HEK293 (cell line): ENCODE measurements at regions not wholly inside any gene's neighbourhood (a gene's known extent, or its start where the extent isn't known, plus 50 kb on each side); places are given as distances from the start of the nearest gene placed in this dataset.

Experiments
- CTCF ChIA-PET: fragments of 350-600 bp; formaldehyde crosslinking; extraction: SDS; loops from one replicate; lab custom pipeline; 2021; ENCODE audit warnings: antibody characterized with exemption; lab: Yijun Ruan, JAX
- POLR2A ChIA-PET: fragments of 300-600 bp; formaldehyde crosslinking; extraction: SDS; loops from one replicate; lab custom pipeline; 2020; ENCODE audit warnings: antibody characterized with exemption, inconsistent platforms; lab: Yijun Ruan, JAX
- H3K27ac ChIP-seq: fragments of 200-500 bp; sonication (Bioruptor generic); 2 replicates; pipeline ENCODE4 v1.5.1; 2014; ENCODE audit warnings: low read depth, low read length, control low read depth, inconsistent platforms; ENCODE audit errors: extremely low read depth
- H3K36me3 ChIP-seq, 2 experiments: fragments of 200-500 bp in 1 of 2; sonication (Bioruptor generic) in 1 of 2; 1 replicate in 1 of 2; 2 replicates in 1 of 2; pipeline ENCODE4 v1.5.1; 2014 to 2017; ENCODE audit warnings: inconsistent platforms in 2 of 2, low read length in 2 of 2; ENCODE audit not compliant: control insufficient read depth in 2 of 2, insufficient read depth in 1 of 2
- H3K4me1 ChIP-seq: fragments of 200-500 bp; sonication (Bioruptor generic); 2 replicates; pipeline ENCODE4 v1.5.1; 2014; ENCODE audit warnings: mild to moderate bottlenecking, low read length, inconsistent platforms; ENCODE audit not compliant: control insufficient read depth, insufficient read depth
- H3K4me3 ChIP-seq: 2 replicates; pipeline ENCODE4 v1.5.1; 2011; ENCODE audit warnings: low read depth, mild to moderate bottlenecking, control low read depth, low read length, moderate library complexity
- H3K9me3 ChIP-seq: fragments of 200-500 bp; sonication (Bioruptor generic); 2 replicates; pipeline ENCODE4 v1.5.1; 2014; ENCODE audit warnings: low read depth, low read length, inconsistent platforms; ENCODE audit not compliant: control insufficient read depth, insufficient read depth
- YY2 ChIP-seq: fragments of 450-650 bp; formaldehyde crosslinking; IDR thresholded peaks from 2 replicates; pipeline ENCODE4 v1.5.1; 2016; ENCODE audit warnings: missing biosample characterization, missing genetic modification characterization
- ZBTB8A ChIP-seq: fragments of 450-650 bp; formaldehyde crosslinking; IDR thresholded peaks from 2 replicates; pipeline ENCODE4 v1.5.1; 2016; ENCODE audit warnings: missing biosample characterization, missing genetic modification characterization
- ZNF248 ChIP-seq: fragments of 450-650 bp; formaldehyde crosslinking; IDR thresholded peaks from 2 replicates; pipeline ENCODE4 v1.5.1; 2017; ENCODE audit warnings: missing biosample characterization, missing genetic modification characterization
- ZNF354C ChIP-seq: fragments of 450-650 bp; formaldehyde crosslinking; IDR thresholded peaks from 2 replicates; pipeline ENCODE4 v1.5.1; 2016; ENCODE audit warnings: missing biosample characterization, missing genetic modification characterization, low read depth, borderline replicate concordance
- ZNF514 ChIP-seq: fragments of 450-650 bp; formaldehyde crosslinking; IDR thresholded peaks from 2 replicates; pipeline ENCODE4 v1.5.1; 2016; ENCODE audit warnings: missing biosample characterization, missing genetic modification characterization
- ZNF596 ChIP-seq: fragments of 450-650 bp; IDR thresholded peaks from 2 replicates; pipeline ENCODE4 v1.5.0; 2018; ENCODE audit warnings: missing biosample characterization, mild to moderate bottlenecking, missing genetic modification characterization, moderate library complexity
- ZNF610 ChIP-seq: fragments of 450-650 bp; formaldehyde crosslinking; IDR thresholded peaks from 2 replicates; pipeline ENCODE4 v1.5.1; 2016; ENCODE audit warnings: missing biosample characterization, missing genetic modification characterization, borderline replicate concordance
- ZNF621 ChIP-seq: fragments of 450-650 bp; formaldehyde crosslinking; IDR thresholded peaks from 2 replicates; pipeline ENCODE4 v1.5.1; 2017; ENCODE audit warnings: missing biosample characterization, missing genetic modification characterization
- ZNF629 ChIP-seq: fragments of 450-650 bp; formaldehyde crosslinking; IDR thresholded peaks from 2 replicates; pipeline ENCODE4 v1.5.1; 2017; ENCODE audit warnings: missing biosample characterization, missing genetic modification characterization
- TF ChIP-seq, protein P1 (sequence below): fragments of 450-650 bp; formaldehyde crosslinking; IDR thresholded peaks from 2 replicates; pipeline ENCODE4 v1.5.1; 2016; ENCODE audit warnings: missing biosample characterization, missing genetic modification characterization
- TF ChIP-seq, protein P2 (sequence below): fragments of 450-650 bp; formaldehyde crosslinking; optimal IDR thresholded peaks from 2 replicates; pipeline ENCODE3; 2016; ENCODE audit warnings: missing biosample characterization, mild to moderate bottlenecking, missing genetic modification characterization
- TF ChIP-seq, protein P3 (sequence below): fragments of 450-650 bp; formaldehyde crosslinking; IDR thresholded peaks from 2 replicates; pipeline ENCODE4 v1.5.1; 2016; ENCODE audit warnings: missing biosample characterization, missing genetic modification characterization, borderline replicate concordance
- TF ChIP-seq, protein P4 (sequence below): fragments of 450-650 bp; formaldehyde crosslinking; IDR thresholded peaks from 2 replicates; pipeline ENCODE4 v1.5.1; 2016; ENCODE audit warnings: missing biosample characterization, missing genetic modification characterization
- TF ChIP-seq, protein P5 (sequence below): fragments of 450-650 bp; formaldehyde crosslinking; IDR thresholded peaks from 2 replicates; pipeline ENCODE4 v1.5.1; 2017; ENCODE audit warnings: missing biosample characterization, missing genetic modification characterization
- TF ChIP-seq, protein P6 (sequence below): fragments of 450-650 bp; formaldehyde crosslinking; IDR thresholded peaks from 2 replicates; pipeline ENCODE4 v1.5.1; 2016; ENCODE audit warnings: missing biosample characterization, missing genetic modification characterization, low read depth
- TF ChIP-seq, protein P7 (sequence below): fragments of 450-650 bp; formaldehyde crosslinking; IDR thresholded peaks from 2 replicates; pipeline ENCODE4 v1.5.1; 2017; ENCODE audit warnings: missing biosample characterization, missing genetic modification characterization
- TF ChIP-seq, protein P8 (sequence below): fragments of 450-650 bp; formaldehyde crosslinking; IDR thresholded peaks from 2 replicates; pipeline ENCODE4; 2016; ENCODE audit warnings: missing biosample characterization, missing genetic modification characterization

DNA sequence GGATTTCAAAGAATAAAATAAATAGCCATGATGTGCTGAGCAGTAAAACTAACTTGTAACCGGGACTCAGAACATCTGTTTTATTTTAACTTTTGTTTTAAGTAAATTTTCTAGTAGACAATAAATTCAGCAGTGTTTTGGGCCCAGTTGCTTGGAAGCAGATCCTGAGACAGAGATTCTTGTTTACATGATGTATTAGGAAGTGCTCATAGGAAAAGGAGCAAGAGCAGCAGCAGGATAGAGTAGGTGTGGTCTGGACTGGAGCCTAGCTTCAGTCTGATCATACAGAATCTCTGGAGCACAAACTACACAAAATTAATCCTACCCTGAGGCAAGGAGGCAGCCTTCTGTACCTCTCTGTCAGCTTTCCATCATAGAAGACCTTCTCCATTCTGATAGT, 139.2 kb upstream of the CCNH start (continued):
- TF ChIP-seq, protein P1, sequence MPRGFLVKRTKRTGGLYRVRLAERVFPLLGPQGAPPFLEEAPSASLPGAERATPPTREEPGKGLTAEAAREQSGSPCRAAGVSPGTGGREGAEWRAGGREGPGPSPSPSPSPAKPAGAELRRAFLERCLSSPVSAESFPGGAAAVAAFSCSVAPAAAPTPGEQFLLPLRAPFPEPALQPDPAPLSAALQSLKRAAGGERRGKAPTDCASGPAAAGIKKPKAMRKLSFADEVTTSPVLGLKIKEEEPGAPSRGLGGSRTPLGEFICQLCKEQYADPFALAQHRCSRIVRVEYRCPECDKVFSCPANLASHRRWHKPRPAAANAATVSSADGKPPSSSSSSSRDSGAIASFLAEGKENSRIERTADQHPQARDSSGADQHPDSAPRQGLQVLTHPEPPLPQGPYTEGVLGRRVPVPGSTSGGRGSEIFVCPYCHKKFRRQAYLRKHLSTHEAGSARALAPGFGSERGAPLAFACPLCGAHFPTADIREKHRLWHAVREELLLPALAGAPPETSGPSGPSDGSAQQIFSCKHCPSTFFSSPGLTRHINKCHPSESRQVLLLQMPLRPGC, result no peak

DNA sequence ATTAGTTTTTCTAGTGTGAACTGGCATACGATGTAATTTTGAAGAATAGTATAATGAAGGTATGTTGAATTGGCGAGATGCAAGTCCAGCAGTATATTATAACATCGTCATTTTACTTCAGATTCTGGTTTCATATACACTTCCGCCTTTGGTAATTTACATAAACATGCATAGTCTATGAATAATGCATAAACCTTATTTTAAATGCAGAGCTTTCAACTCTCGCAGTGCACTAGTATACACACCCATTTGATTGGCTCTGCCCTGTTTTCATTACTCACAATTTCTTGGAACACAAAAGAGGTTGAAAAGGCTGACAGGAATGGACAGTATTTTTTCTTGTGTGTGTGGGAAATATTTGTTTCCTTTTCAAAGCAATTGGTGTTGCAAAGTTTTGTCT, 128.9 kb upstream of the CCNH start:
- no peaks in the 10 kb centered on the region for H3K9me3 ChIP-seq
- H3K4me1 ChIP-seq, result no peaks in the 10 kb centered on the region
- ChIA-PET CTCF (no interaction called here), POLR2A (no interaction called here)
- H3K27ac ChIP-seq, result no peak overlapping the region
- H3K36me3 ChIP-seq, result no peaks in the 10 kb centered on the region
- H3K4me3 ChIP-seq, result no peak overlapping the region
- no peak for TF ChIP-seq ZNF514 (tag by site-specific recombination)
- no peak for TF ChIP-seq YY2 (tag by site-specific recombination)
- TF ChIP-seq, protein P2, sequence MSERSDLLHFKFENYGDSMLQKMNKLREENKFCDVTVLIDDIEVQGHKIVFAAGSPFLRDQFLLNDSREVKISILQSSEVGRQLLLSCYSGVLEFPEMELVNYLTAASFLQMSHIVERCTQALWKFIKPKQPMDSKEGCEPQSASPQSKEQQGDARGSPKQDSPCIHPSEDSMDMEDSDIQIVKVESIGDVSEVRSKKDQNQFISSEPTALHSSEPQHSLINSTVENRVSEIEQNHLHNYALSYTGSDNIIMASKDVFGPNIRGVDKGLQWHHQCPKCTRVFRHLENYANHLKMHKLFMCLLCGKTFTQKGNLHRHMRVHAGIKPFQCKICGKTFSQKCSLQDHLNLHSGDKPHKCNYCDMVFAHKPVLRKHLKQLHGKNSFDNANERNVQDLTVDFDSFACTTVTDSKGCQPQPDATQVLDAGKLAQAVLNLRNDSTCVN (tag by site-specific recombination), result no peak
- no peak for TF ChIP-seq ZNF596 (tag by site-specific recombination)
- no peak for TF ChIP-seq ZNF629 (tag by site-specific recombination)
- TF ChIP-seq, protein P3, sequence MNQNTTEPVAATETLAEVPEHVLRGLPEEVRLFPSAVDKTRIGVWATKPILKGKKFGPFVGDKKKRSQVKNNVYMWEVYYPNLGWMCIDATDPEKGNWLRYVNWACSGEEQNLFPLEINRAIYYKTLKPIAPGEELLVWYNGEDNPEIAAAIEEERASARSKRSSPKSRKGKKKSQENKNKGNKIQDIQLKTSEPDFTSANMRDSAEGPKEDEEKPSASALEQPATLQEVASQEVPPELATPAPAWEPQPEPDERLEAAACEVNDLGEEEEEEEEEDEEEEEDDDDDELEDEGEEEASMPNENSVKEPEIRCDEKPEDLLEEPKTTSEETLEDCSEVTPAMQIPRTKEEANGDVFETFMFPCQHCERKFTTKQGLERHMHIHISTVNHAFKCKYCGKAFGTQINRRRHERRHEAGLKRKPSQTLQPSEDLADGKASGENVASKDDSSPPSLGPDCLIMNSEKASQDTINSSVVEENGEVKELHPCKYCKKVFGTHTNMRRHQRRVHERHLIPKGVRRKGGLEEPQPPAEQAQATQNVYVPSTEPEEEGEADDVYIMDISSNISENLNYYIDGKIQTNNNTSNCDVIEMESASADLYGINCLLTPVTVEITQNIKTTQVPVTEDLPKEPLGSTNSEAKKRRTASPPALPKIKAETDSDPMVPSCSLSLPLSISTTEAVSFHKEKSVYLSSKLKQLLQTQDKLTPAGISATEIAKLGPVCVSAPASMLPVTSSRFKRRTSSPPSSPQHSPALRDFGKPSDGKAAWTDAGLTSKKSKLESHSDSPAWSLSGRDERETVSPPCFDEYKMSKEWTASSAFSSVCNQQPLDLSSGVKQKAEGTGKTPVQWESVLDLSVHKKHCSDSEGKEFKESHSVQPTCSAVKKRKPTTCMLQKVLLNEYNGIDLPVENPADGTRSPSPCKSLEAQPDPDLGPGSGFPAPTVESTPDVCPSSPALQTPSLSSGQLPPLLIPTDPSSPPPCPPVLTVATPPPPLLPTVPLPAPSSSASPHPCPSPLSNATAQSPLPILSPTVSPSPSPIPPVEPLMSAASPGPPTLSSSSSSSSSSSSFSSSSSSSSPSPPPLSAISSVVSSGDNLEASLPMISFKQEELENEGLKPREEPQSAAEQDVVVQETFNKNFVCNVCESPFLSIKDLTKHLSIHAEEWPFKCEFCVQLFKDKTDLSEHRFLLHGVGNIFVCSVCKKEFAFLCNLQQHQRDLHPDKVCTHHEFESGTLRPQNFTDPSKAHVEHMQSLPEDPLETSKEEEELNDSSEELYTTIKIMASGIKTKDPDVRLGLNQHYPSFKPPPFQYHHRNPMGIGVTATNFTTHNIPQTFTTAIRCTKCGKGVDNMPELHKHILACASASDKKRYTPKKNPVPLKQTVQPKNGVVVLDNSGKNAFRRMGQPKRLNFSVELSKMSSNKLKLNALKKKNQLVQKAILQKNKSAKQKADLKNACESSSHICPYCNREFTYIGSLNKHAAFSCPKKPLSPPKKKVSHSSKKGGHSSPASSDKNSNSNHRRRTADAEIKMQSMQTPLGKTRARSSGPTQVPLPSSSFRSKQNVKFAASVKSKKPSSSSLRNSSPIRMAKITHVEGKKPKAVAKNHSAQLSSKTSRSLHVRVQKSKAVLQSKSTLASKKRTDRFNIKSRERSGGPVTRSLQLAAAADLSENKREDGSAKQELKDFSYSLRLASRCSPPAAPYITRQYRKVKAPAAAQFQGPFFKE (tag by site-specific recombination), result no peak
- TF ChIP-seq, protein P4, sequence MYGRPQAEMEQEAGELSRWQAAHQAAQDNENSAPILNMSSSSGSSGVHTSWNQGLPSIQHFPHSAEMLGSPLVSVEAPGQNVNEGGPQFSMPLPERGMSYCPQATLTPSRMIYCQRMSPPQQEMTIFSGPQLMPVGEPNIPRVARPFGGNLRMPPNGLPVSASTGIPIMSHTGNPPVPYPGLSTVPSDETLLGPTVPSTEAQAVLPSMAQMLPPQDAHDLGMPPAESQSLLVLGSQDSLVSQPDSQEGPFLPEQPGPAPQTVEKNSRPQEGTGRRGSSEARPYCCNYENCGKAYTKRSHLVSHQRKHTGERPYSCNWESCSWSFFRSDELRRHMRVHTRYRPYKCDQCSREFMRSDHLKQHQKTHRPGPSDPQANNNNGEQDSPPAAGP (tag by site-specific recombination), result no peak
- TF ChIP-seq, protein P5, sequence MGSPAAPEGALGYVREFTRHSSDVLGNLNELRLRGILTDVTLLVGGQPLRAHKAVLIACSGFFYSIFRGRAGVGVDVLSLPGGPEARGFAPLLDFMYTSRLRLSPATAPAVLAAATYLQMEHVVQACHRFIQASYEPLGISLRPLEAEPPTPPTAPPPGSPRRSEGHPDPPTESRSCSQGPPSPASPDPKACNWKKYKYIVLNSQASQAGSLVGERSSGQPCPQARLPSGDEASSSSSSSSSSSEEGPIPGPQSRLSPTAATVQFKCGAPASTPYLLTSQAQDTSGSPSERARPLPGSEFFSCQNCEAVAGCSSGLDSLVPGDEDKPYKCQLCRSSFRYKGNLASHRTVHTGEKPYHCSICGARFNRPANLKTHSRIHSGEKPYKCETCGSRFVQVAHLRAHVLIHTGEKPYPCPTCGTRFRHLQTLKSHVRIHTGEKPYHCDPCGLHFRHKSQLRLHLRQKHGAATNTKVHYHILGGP (tag by site-specific recombination), result no peak
- TF ChIP-seq, protein P6, sequence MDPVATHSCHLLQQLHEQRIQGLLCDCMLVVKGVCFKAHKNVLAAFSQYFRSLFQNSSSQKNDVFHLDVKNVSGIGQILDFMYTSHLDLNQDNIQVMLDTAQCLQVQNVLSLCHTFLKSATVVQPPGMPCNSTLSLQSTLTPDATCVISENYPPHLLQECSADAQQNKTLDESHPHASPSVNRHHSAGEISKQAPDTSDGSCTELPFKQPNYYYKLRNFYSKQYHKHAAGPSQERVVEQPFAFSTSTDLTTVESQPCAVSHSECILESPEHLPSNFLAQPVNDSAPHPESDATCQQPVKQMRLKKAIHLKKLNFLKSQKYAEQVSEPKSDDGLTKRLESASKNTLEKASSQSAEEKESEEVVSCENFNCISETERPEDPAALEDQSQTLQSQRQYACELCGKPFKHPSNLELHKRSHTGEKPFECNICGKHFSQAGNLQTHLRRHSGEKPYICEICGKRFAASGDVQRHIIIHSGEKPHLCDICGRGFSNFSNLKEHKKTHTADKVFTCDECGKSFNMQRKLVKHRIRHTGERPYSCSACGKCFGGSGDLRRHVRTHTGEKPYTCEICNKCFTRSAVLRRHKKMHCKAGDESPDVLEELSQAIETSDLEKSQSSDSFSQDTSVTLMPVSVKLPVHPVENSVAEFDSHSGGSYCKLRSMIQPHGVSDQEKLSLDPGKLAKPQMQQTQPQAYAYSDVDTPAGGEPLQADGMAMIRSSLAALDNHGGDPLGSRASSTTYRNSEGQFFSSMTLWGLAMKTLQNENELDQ, result no peak
- TF ChIP-seq, protein P7, sequence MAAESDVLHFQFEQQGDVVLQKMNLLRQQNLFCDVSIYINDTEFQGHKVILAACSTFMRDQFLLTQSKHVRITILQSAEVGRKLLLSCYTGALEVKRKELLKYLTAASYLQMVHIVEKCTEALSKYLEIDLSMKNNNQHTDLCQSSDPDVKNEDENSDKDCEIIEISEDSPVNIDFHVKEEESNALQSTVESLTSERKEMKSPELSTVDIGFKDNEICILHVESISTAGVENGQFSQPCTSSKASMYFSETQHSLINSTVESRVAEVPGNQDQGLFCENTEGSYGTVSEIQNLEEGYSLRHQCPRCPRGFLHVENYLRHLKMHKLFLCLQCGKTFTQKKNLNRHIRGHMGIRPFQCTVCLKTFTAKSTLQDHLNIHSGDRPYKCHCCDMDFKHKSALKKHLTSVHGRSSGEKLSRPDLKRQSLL (tag by site-specific recombination), result no peak
- TF ChIP-seq ZBTB8A (tag by site-specific recombination), result no peak
- TF ChIP-seq ZNF248 (tag by site-specific recombination), result no peak
- TF ChIP-seq, protein P8, sequence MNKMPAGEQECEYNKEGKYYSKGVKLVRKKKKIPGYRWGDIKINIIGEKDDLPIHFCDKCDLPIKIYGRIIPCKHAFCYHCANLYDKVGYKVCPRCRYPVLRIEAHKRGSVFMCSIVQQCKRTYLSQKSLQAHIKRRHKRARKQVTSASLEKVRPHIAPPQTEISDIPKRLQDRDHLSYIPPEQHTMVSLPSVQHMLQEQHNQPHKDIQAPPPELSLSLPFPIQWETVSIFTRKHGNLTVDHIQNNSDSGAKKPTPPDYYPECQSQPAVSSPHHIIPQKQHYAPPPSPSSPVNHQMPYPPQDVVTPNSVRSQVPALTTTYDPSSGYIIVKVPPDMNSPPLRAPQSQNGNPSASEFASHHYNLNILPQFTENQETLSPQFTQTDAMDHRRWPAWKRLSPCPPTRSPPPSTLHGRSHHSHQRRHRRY, result no peak
- no peak for TF ChIP-seq ZNF610 (tag by site-specific recombination)
- no peak for TF ChIP-seq ZNF621
- TF ChIP-seq ZNF354C (tag by site-specific recombination), result no peak
